Forelimb muscle (tissue), 1 donor: ENCODE measurements at regions not wholly inside any gene's neighbourhood (a gene's known extent, or its start where the extent isn't known, plus 50 kb on each side); places are given as distances from the start of the nearest gene placed in this dataset.

Experiments
- DNase-seq: peaks from one replicate; pipeline ENCODE4 v3.0.0-alpha.2; 2013; ENCODE audit warnings: low read depth

GRCh38 chr4:35771571-35771970, 472.7 kb downstream of the ARAP2 start:
- DNase-seq: no peak

- no peak for DNase-seq
Observed at GRCh38 chr4:35772291-35772690, 472.0 kb downstream of the ARAP2 start.

GRCh38 chr4:35789899-35790574, 454.3 kb downstream of the ARAP2 start:
- no peak for DNase-seq

- no peak for DNase-seq
Observed at GRCh38 chr4:35793045-35793722, 451.1 kb downstream of the ARAP2 start.

- DNase-seq: no peak
Observed at GRCh38 chr4:35793766-35794165, 450.5 kb downstream of the ARAP2 start.

- DNase-seq: no peak
Observed at GRCh38 chr4:35800669-35801068, 443.6 kb downstream of the ARAP2 start.

- no peak for DNase-seq
Observed at GRCh38 chr4:35802644-35803043, 441.7 kb downstream of the ARAP2 start.

- DNase-seq: no peak
Observed at GRCh38 chr4:35818520-35818919, 425.8 kb downstream of the ARAP2 start.

GRCh38 chr4:35820003-35820402, 424.3 kb downstream of the ARAP2 start:
- DNase-seq: no peak

GRCh38 chr4:35824231-35824630, 420.1 kb downstream of the ARAP2 start:
- no peak for DNase-seq

GRCh38 chr4:35835893-35836292, 408.4 kb downstream of the ARAP2 start:
- DNase-seq: no peak

GRCh38 chr4:35836596-35836995, 407.7 kb downstream of the ARAP2 start:
- no peak for DNase-seq

GRCh38 chr4:35867057-35867456, 377.3 kb downstream of the ARAP2 start:
- DNase-seq: no peak

- DNase-seq: no peak
Observed at GRCh38 chr4:35872273-35872672, 372.0 kb downstream of the ARAP2 start.

GRCh38 chr4:35879479-35879878, 364.8 kb downstream of the ARAP2 start:
- DNase-seq: no peak

GRCh38 chr4:35883108-35883507, 361.2 kb downstream of the ARAP2 start:
- no peak for DNase-seq

- DNase-seq: no peak
Observed at GRCh38 chr4:35884714-35885480, 359.4 kb downstream of the ARAP2 start.

- DNase-seq: no peak
Observed at GRCh38 chr4:35897808-35898207, 346.5 kb downstream of the ARAP2 start.

- no peak for DNase-seq
Observed at GRCh38 chr4:35900286-35901243, 343.7 kb downstream of the ARAP2 start.

GRCh38 chr4:35912174-35912573, 332.1 kb downstream of the ARAP2 start:
- no peak for DNase-seq

GRCh38 chr4:35918491-35918977, 325.8 kb downstream of the ARAP2 start:
- no peak for DNase-seq
